Natural killer cell treated with Interleukin-12 subunit alpha and Interleukin-12 subunit beta and Interleukin-15 and Interleukin-18, amount 100 ng/mL, for 72 hours (primary cell): ENCODE measurements at regions not wholly inside any gene's neighbourhood (a gene's known extent, or its start where the extent isn't known, plus 50 kb on each side); places are given as distances from the start of the nearest gene placed in this dataset.

Source experiments
- ATAC-seq, 2 donors: fragments of 150-1000 bp; cut with Tn5 transposase in 1 of 2; sonication (Bioruptor Pico), chemical (Tn5 transposase) in 1 of 2; 2 replicates each; pipeline ENCODE4 v1.10.0; 2021
- DNase-seq: peaks from one replicate; pipeline ENCODE4 v3.0.0; 2022; ENCODE audit warnings: low spot score
- H3K27ac Mint-ChIP-seq, 2 donors: 1 replicate in 1 of 2; 2 replicates in 1 of 2; pipeline ENCODE4 v1.8.0; 2022; ENCODE audit warnings: mixed read lengths in 2 of 2, mild to moderate bottlenecking in 1 of 2, moderate library complexity in 1 of 2
- H3K27me3 Mint-ChIP-seq, 2 donors: 1 replicate in 1 of 2; 2 replicates in 1 of 2; pipeline ENCODE4 v1.8.0; 2022; ENCODE audit warnings: mixed read lengths in 2 of 2
- H3K36me3 Mint-ChIP-seq: one replicate; pipeline ENCODE4 v1.8.0; 2022; ENCODE audit warnings: mixed read lengths
- H3K4me1 Mint-ChIP-seq, 2 donors: 1 replicate in 1 of 2; 2 replicates in 1 of 2; pipeline ENCODE4 v1.8.0; 2022; ENCODE audit warnings: low read depth in 2 of 2, mixed read lengths in 2 of 2, mild to moderate bottlenecking in 1 of 2
- H3K4me3 Mint-ChIP-seq: one replicate; pipeline ENCODE4 v1.8.0; 2022; ENCODE audit warnings: mixed read lengths
- H3K9me3 Mint-ChIP-seq: 2 replicates; pipeline ENCODE4 v1.8.0; 2022; ENCODE audit warnings: mixed read lengths

- Mint-ChIP-seq H3K9me3 (peaks cover 8% of the 10 kb centered on the region), H3K4me1 (no peaks in the 10 kb centered on the region), H3K27ac (no peak overlapping the region), H3K27me3 (peaks cover 0 to 2% of the 10 kb centered on the region in 2 donors), H3K4me3 (no peak overlapping the region), H3K36me3 (no peaks in the 10 kb centered on the region)
- DNase-seq (no peak), ATAC-seq (no peak)
These were observed 82.5 kb upstream of the PDE10A start for GRCh38 chr6:165745492-165745891.

- Mint-ChIP-seq H3K27ac (no peak overlapping the region), H3K4me3 (no peak overlapping the region), H3K27me3 (peaks cover 0 to 2% of the 10 kb centered on the region in 2 donors), H3K9me3 (peaks cover 8% of the 10 kb centered on the region), H3K36me3 (no peaks in the 10 kb centered on the region), H3K4me1 (no peaks in the 10 kb centered on the region)
- DNase-seq (no peak), ATAC-seq (no peak)
These were observed 81.7 kb upstream of the PDE10A start for GRCh38 chr6:165744555-165745228.

GRCh38 chr6:165743366-165743898 lies 80.4 kb upstream of the PDE10A start:
- no peaks in the 10 kb centered on the region for H3K4me1 Mint-ChIP-seq
- no peak overlapping the region for H3K4me3 Mint-ChIP-seq
- no peaks in the 10 kb centered on the region for H3K36me3 Mint-ChIP-seq
- peaks cover 0 to 2% of the 10 kb centered on the region in 2 donors for H3K27me3 Mint-ChIP-seq
- peaks cover 6% of the 10 kb centered on the region for H3K9me3 Mint-ChIP-seq
- DNase-seq (no peak), ATAC-seq (no peak)
- H3K27ac Mint-ChIP-seq = no peak overlapping the region

- H3K4me3 Mint-ChIP-seq = no peak overlapping the region
- DNase-seq (no peak), ATAC-seq (no peak)
- H3K36me3 Mint-ChIP-seq = no peaks in the 10 kb centered on the region
- H3K27ac Mint-ChIP-seq = no peak overlapping the region
- H3K27me3 Mint-ChIP-seq = peaks cover 0 to 2% of the 10 kb centered on the region in 2 donors
- no peaks in the 10 kb centered on the region for H3K4me1 Mint-ChIP-seq
- H3K9me3 Mint-ChIP-seq = peaks cover 10% of the 10 kb centered on the region
These were observed 79.0 kb upstream of the PDE10A start for GRCh38 chr6:165742047-165742446.

- H3K27me3 Mint-ChIP-seq = peaks cover 5 to 15% of the 10 kb centered on the region in 2 donors
- H3K9me3 Mint-ChIP-seq = peaks cover 15% of the 10 kb centered on the region
- no peak for DNase-seq
- H3K4me3 Mint-ChIP-seq = no peak overlapping the region
- H3K4me1 Mint-ChIP-seq = no peaks in the 10 kb centered on the region
- H3K27ac Mint-ChIP-seq = no peak overlapping the region
- no peaks in the 10 kb centered on the region for H3K36me3 Mint-ChIP-seq
- ATAC-seq = no peak
These were observed 74.4 kb upstream of the PDE10A start for GRCh38 chr6:165737396-165737795.

GRCh38 chr6:165735065-165735464 lies 72.0 kb upstream of the PDE10A start:
- H3K4me1 Mint-ChIP-seq = no peaks in the 10 kb centered on the region
- peaks cover 12% of the 10 kb centered on the region for H3K9me3 Mint-ChIP-seq
- no peak for DNase-seq
- H3K36me3 Mint-ChIP-seq = no peaks in the 10 kb centered on the region
- peak; percentile 24 to 36 for ATAC-seq
- peaks cover 5 to 15% of the 10 kb centered on the region in 2 donors for H3K27me3 Mint-ChIP-seq
- H3K27ac Mint-ChIP-seq = no peak overlapping the region
- no peak overlapping the region for H3K4me3 Mint-ChIP-seq

GRCh38 chr6:165733489-165733791 lies 70.4 kb upstream of the PDE10A start:
- no peak overlapping the region for H3K4me3 Mint-ChIP-seq
- peaks cover 8% of the 10 kb centered on the region for H3K9me3 Mint-ChIP-seq
- DNase-seq = no peak
- ATAC-seq = no peak
- peaks cover 5 to 15% of the 10 kb centered on the region in 2 donors for H3K27me3 Mint-ChIP-seq
- no peaks in the 10 kb centered on the region for H3K4me1 Mint-ChIP-seq
- H3K36me3 Mint-ChIP-seq = no peaks in the 10 kb centered on the region
- H3K27ac Mint-ChIP-seq = no peak overlapping the region

- H3K4me3 Mint-ChIP-seq = no peak overlapping the region
- peaks cover 8% of the 10 kb centered on the region for H3K9me3 Mint-ChIP-seq
- H3K27ac Mint-ChIP-seq = no peak overlapping the region
- no peak for DNase-seq
- no peak for ATAC-seq
- no peaks in the 10 kb centered on the region for H3K4me1 Mint-ChIP-seq
- H3K27me3 Mint-ChIP-seq = peaks cover 7 to 15% of the 10 kb centered on the region in 2 donors
- H3K36me3 Mint-ChIP-seq = no peaks in the 10 kb centered on the region
These were observed 69.9 kb upstream of the PDE10A start for GRCh38 chr6:165732696-165733488.

GRCh38 chr6:165729307-165729936 lies 66.4 kb upstream of the PDE10A start:
- Mint-ChIP-seq H3K4me3 (no peak overlapping the region), H3K4me1 (no peaks in the 10 kb centered on the region), H3K36me3 (no peaks in the 10 kb centered on the region), H3K27me3 (peaks cover 3 to 5% of the 10 kb centered on the region in 2 donors), H3K27ac (no peak overlapping the region), H3K9me3 (no peaks in the 10 kb centered on the region)
- DNase-seq (no peak), ATAC-seq (no peak)

GRCh38 chr6:165728216-165728615 lies 65.2 kb upstream of the PDE10A start:
- Mint-ChIP-seq H3K27me3 (peaks cover 0 to 3% of the 10 kb centered on the region in 2 donors), H3K27ac (no peak overlapping the region), H3K4me1 (no peaks in the 10 kb centered on the region), H3K36me3 (no peaks in the 10 kb centered on the region), H3K9me3 (no peaks in the 10 kb centered on the region), H3K4me3 (no peak overlapping the region)
- no peak for ATAC-seq
- no peak for DNase-seq

- Mint-ChIP-seq H3K27me3 (peaks cover 0 to 3% of the 10 kb centered on the region in 2 donors), H3K4me3 (no peak overlapping the region)
- no peak for ATAC-seq
These were observed 63.9 kb upstream of the PDE10A start for GRCh38 chr6:165726965-165727381.

GRCh38 chr6:165726290-165726875 lies 63.3 kb upstream of the PDE10A start:
- H3K27me3 Mint-ChIP-seq = peaks cover 0 to 3% of the 10 kb centered on the region in 2 donors
- no peak overlapping the region for H3K4me3 Mint-ChIP-seq
- no peak for ATAC-seq
- DNase-seq = no peak
- H3K36me3 Mint-ChIP-seq = no peaks in the 10 kb centered on the region
- no peak overlapping the region for H3K27ac Mint-ChIP-seq
- H3K9me3 Mint-ChIP-seq = no peaks in the 10 kb centered on the region
- no peaks in the 10 kb centered on the region for H3K4me1 Mint-ChIP-seq

More at GRCh38 chr6:165726965-165727381, 63.9 kb upstream of the PDE10A start:
- DNase-seq = no peak
- no peak overlapping the region for H3K27ac Mint-ChIP-seq
- H3K36me3 Mint-ChIP-seq = no peaks in the 10 kb centered on the region
- H3K4me1 Mint-ChIP-seq = no peaks in the 10 kb centered on the region
- no peaks in the 10 kb centered on the region for H3K9me3 Mint-ChIP-seq

GRCh38 chr6:165725201-165725600 lies 62.2 kb upstream of the PDE10A start:
- Mint-ChIP-seq H3K4me1 (no peaks in the 10 kb centered on the region), H3K27me3 (peaks cover 0 to 3% of the 10 kb centered on the region in 2 donors), H3K36me3 (no peaks in the 10 kb centered on the region), H3K27ac (no peak overlapping the region), H3K4me3 (no peak overlapping the region), H3K9me3 (no peaks in the 10 kb centered on the region)
- peak in 1 of 2 donors; percentile 50 for ATAC-seq
- DNase-seq = no peak
